WERI-Rb-1 (cell line): ENCODE measurements at regions not wholly inside any gene's neighbourhood (a gene's known extent, or its start where the extent isn't known, plus 50 kb on each side); places are given as distances from the start of the nearest gene placed in this dataset.
"Not testable (repeated sequence)": the region's sequence is repeated elsewhere in the genome, so short reads cannot be mapped to it uniquely, and the experiment has no call there.

Experiments
- DNase-seq: peaks from one replicate; pipeline ENCODE4 v3.0.0-alpha.2; 2020
- H3K27ac ChIP-seq: fragments of 250-450 bp; sonication (Bioruptor Pico); 2 replicates; pipeline ENCODE4 v1.5.1; 2020; ENCODE audit warnings: mild to moderate bottlenecking, moderate library complexity
- H3K27me3 ChIP-seq: fragments of 250-450 bp; sonication (Bioruptor Pico); 2 replicates; pipeline ENCODE4 v1.5.1; 2021; ENCODE audit warnings: mild to moderate bottlenecking, low read depth, moderate library complexity; ENCODE audit not compliant: insufficient read depth, severe bottlenecking
- H3K36me3 ChIP-seq: fragments of 250-450 bp; sonication (Bioruptor Pico); 2 replicates; pipeline ENCODE4 v1.5.1; 2020; ENCODE audit warnings: mild to moderate bottlenecking, moderate library complexity
- H3K4me3 ChIP-seq: 2 replicates; pipeline ENCODE4 v1.5.1; 2011; ENCODE audit warnings: low read depth, mild to moderate bottlenecking, control low read depth, low read length
- H3K9me3 ChIP-seq: fragments of 250-450 bp; sonication (Bioruptor Pico); 2 replicates; pipeline ENCODE4 v1.5.1; 2021; ENCODE audit warnings: mild to moderate bottlenecking, moderate library complexity; ENCODE audit not compliant: severe bottlenecking
- CTCF ChIP-seq: IDR thresholded peaks from 2 replicates; pipeline ENCODE4 v1.5.1; 2011; ENCODE audit warnings: low read depth, mild to moderate bottlenecking, control low read depth, inconsistent platforms, low read length

GRCh38 chr5:4028384-4028783 lies 432.8 kb downstream of the IRX1 start:
- TF ChIP-seq CTCF: no peak
- DNase-seq: no peak
- no peaks in the 10 kb centered on the region for H3K27me3 ChIP-seq
- H3K27ac ChIP-seq: no peak overlapping the region
- H3K4me3 ChIP-seq: no peak overlapping the region
- no peaks in the 10 kb centered on the region for H3K36me3 ChIP-seq
- H3K9me3 ChIP-seq: peaks cover 5% of the 10 kb centered on the region

- H3K9me3 ChIP-seq, H3K36me3 ChIP-seq, H3K27ac ChIP-seq, H3K27me3 ChIP-seq, H3K4me3 ChIP-seq, DNase-seq: not testable (repeated sequence)
Measured at GRCh38 chr5:4033546-4033945, 437.9 kb downstream of the IRX1 start.

GRCh38 chr5:4036861-4037260 lies 441.2 kb downstream of the IRX1 start:
- TF ChIP-seq CTCF: no peak
- Histone ChIP-seq H3K27ac (no peak overlapping the region), H3K36me3 (no peaks in the 10 kb centered on the region), H3K4me3 (no peak overlapping the region), H3K27me3 (no peaks in the 10 kb centered on the region), H3K9me3 (peaks cover 2% of the 10 kb centered on the region)
- no peak for DNase-seq

GRCh38 chr5:4038994-4039393 lies 443.4 kb downstream of the IRX1 start:
- Histone ChIP-seq H3K36me3 (no peaks in the 10 kb centered on the region), H3K27ac (no peak overlapping the region), H3K9me3 (no peaks in the 10 kb centered on the region), H3K27me3 (no peaks in the 10 kb centered on the region), H3K4me3 (no peak overlapping the region)
- no peak for TF ChIP-seq CTCF
- DNase-seq: no peak

- Histone ChIP-seq H3K4me3 (no peak overlapping the region), H3K9me3 (peaks cover 2% of the 10 kb centered on the region), H3K27ac (no peak overlapping the region), H3K27me3 (no peaks in the 10 kb centered on the region), H3K36me3 (no peaks in the 10 kb centered on the region)
- no peak for TF ChIP-seq CTCF
- no peak for DNase-seq
Measured at GRCh38 chr5:4042311-4042710, 446.7 kb downstream of the IRX1 start.

GRCh38 chr5:4043135-4043534 lies 447.5 kb downstream of the IRX1 start:
- TF ChIP-seq CTCF: no peak
- H3K9me3 ChIP-seq: peaks cover 2% of the 10 kb centered on the region

More at GRCh38 chr5:4043135-4043534, 447.5 kb downstream of the IRX1 start:
- DNase-seq: no peak
- no peaks in the 10 kb centered on the region for H3K36me3 ChIP-seq
- no peak overlapping the region for H3K27ac ChIP-seq
- H3K4me3 ChIP-seq: no peak overlapping the region
- no peaks in the 10 kb centered on the region for H3K27me3 ChIP-seq
